Daoy (cell line): ENCODE measurements at regions not wholly inside any gene's neighbourhood (a gene's known extent, or its start where the extent isn't known, plus 50 kb on each side); places are given as distances from the start of the nearest gene placed in this dataset.

Source experiments
- DNase-seq: peaks from one replicate; pipeline ENCODE4 v3.0.0-alpha.2; 2015; ENCODE audit warnings: low read depth

GRCh38 chr3:20914310-20914709 is 728.3 kb upstream of the SGO1 start:
- no peak for DNase-seq

GRCh38 chr3:20912406-20912805 is 726.4 kb upstream of the SGO1 start:
- DNase-seq: no peak

GRCh38 chr3:20909511-20909910 is 723.5 kb upstream of the SGO1 start:
- no peak for DNase-seq

GRCh38 chr3:20905210-20905805 is 719.3 kb upstream of the SGO1 start:
- no peak for DNase-seq

- no peak for DNase-seq
Observed at GRCh38 chr3:20904671-20905070, 718.7 kb upstream of the SGO1 start.

- no peak for DNase-seq
Observed at GRCh38 chr3:20898962-20899361, 713.0 kb upstream of the SGO1 start.

GRCh38 chr3:20890111-20890519 is 704.1 kb upstream of the SGO1 start:
- DNase-seq: no peak

- no peak for DNase-seq
Observed at GRCh38 chr3:20878691-20879090, 692.7 kb upstream of the SGO1 start.

- DNase-seq: no peak
Observed at GRCh38 chr3:20873235-20873634, 687.2 kb upstream of the SGO1 start.

- DNase-seq: no peak
Observed at GRCh38 chr3:20870106-20870899, 684.3 kb upstream of the SGO1 start.

GRCh38 chr3:20865803-20866202 is 679.8 kb upstream of the SGO1 start:
- DNase-seq: no peak

- DNase-seq: no peak
Observed at GRCh38 chr3:20861454-20861853, 675.4 kb upstream of the SGO1 start.

- DNase-seq: no peak
Observed at GRCh38 chr3:20857636-20858035, 671.6 kb upstream of the SGO1 start.

GRCh38 chr3:20853890-20854289 is 667.9 kb upstream of the SGO1 start:
- DNase-seq: no peak

GRCh38 chr3:20852712-20853111 is 666.7 kb upstream of the SGO1 start:
- DNase-seq: no peak

- no peak for DNase-seq
Observed at GRCh38 chr3:20849975-20850374, 664.0 kb upstream of the SGO1 start.

- no peak for DNase-seq
Observed at GRCh38 chr3:20846832-20847231, 660.8 kb upstream of the SGO1 start.

- DNase-seq: no peak
Observed at GRCh38 chr3:20846066-20846465, 660.1 kb upstream of the SGO1 start.

GRCh38 chr3:20844851-20845250 is 658.8 kb upstream of the SGO1 start:
- DNase-seq: no peak

GRCh38 chr3:20842594-20843436 is 656.8 kb upstream of the SGO1 start:
- DNase-seq: no peak

- no peak for DNase-seq
Observed at GRCh38 chr3:20842002-20842401, 656.0 kb upstream of the SGO1 start.

GRCh38 chr3:20837676-20838302 is 651.8 kb upstream of the SGO1 start:
- DNase-seq: no peak
